HEK293 (cell line): ENCODE measurements at regions not wholly inside any gene's neighbourhood (a gene's known extent, or its start where the extent isn't known, plus 50 kb on each side); places are given as distances from the start of the nearest gene placed in this dataset.
"Not testable (repeated sequence)": the region's sequence is repeated elsewhere in the genome, so short reads cannot be mapped to it uniquely, and the experiment has no call there.

Experiments
- CTCF ChIA-PET: fragments of 350-600 bp; formaldehyde crosslinking; extraction: SDS; loops from one replicate; lab custom pipeline; 2021; ENCODE audit warnings: antibody characterized with exemption; lab: Yijun Ruan, JAX
- POLR2A ChIA-PET: fragments of 300-600 bp; formaldehyde crosslinking; extraction: SDS; loops from one replicate; lab custom pipeline; 2020; ENCODE audit warnings: antibody characterized with exemption, inconsistent platforms; lab: Yijun Ruan, JAX
- H3K27ac ChIP-seq: fragments of 200-500 bp; sonication (Bioruptor generic); 2 replicates; pipeline ENCODE4 v1.5.1; 2014; ENCODE audit warnings: low read depth, low read length, control low read depth, inconsistent platforms; ENCODE audit errors: extremely low read depth
- H3K36me3 ChIP-seq, 2 experiments: fragments of 200-500 bp in 1 of 2; sonication (Bioruptor generic) in 1 of 2; 1 replicate in 1 of 2; 2 replicates in 1 of 2; pipeline ENCODE4 v1.5.1; 2014 to 2017; ENCODE audit warnings: inconsistent platforms in 2 of 2, low read length in 2 of 2; ENCODE audit not compliant: control insufficient read depth in 2 of 2, insufficient read depth in 1 of 2
- H3K4me1 ChIP-seq: fragments of 200-500 bp; sonication (Bioruptor generic); 2 replicates; pipeline ENCODE4 v1.5.1; 2014; ENCODE audit warnings: mild to moderate bottlenecking, low read length, inconsistent platforms; ENCODE audit not compliant: control insufficient read depth, insufficient read depth
- H3K4me3 ChIP-seq: 2 replicates; pipeline ENCODE4 v1.5.1; 2011; ENCODE audit warnings: low read depth, mild to moderate bottlenecking, control low read depth, low read length, moderate library complexity
- H3K9me3 ChIP-seq: fragments of 200-500 bp; sonication (Bioruptor generic); 2 replicates; pipeline ENCODE4 v1.5.1; 2014; ENCODE audit warnings: low read depth, low read length, inconsistent platforms; ENCODE audit not compliant: control insufficient read depth, insufficient read depth
- FEZF1 ChIP-seq: fragments of 450-650 bp; formaldehyde crosslinking; IDR thresholded peaks from 2 replicates; pipeline ENCODE4 v1.5.1; 2016; ENCODE audit warnings: missing biosample characterization, missing genetic modification characterization
- REST ChIP-seq: fragments of 450-650 bp; formaldehyde crosslinking; IDR thresholded peaks from 2 replicates; pipeline ENCODE4 v1.5.1; 2016; ENCODE audit warnings: missing biosample characterization, missing genetic modification characterization
- SP2 ChIP-seq: fragments of 450-650 bp; formaldehyde crosslinking; IDR thresholded peaks from 2 replicates; pipeline ENCODE4 v1.5.1; 2016; ENCODE audit warnings: missing biosample characterization, missing genetic modification characterization
- ZBTB26 ChIP-seq: fragments of 450-650 bp; formaldehyde crosslinking; optimal IDR thresholded peaks from 2 replicates; pipeline ENCODE3; 2016; ENCODE audit warnings: missing biosample characterization, mild to moderate bottlenecking, missing genetic modification characterization
- ZEB2 ChIP-seq: fragments of 450-650 bp; formaldehyde crosslinking; IDR thresholded peaks from 2 replicates; pipeline ENCODE4 v1.5.1; 2016; ENCODE audit warnings: missing biosample characterization, missing genetic modification characterization
- ZNF133 ChIP-seq: fragments of 450-650 bp; formaldehyde crosslinking; IDR thresholded peaks from 2 replicates; pipeline ENCODE4 v1.5.1; 2016; ENCODE audit warnings: missing biosample characterization, missing genetic modification characterization
- ZNF148 ChIP-seq: fragments of 450-650 bp; formaldehyde crosslinking; IDR thresholded peaks from 2 replicates; pipeline ENCODE4 v1.5.0; 2017; ENCODE audit warnings: missing biosample characterization, missing genetic modification characterization, borderline replicate concordance
- ZNF23 ChIP-seq: fragments of 450-650 bp; formaldehyde crosslinking; IDR thresholded peaks from 2 replicates; pipeline ENCODE4 v1.5.1; 2016; ENCODE audit warnings: missing biosample characterization, missing genetic modification characterization, borderline replicate concordance
- ZNF501 ChIP-seq: fragments of 450-650 bp; formaldehyde crosslinking; IDR thresholded peaks from 2 replicates; pipeline ENCODE4 v1.5.1; 2016; ENCODE audit warnings: missing biosample characterization, missing genetic modification characterization
- ZNF600 ChIP-seq: fragments of 450-650 bp; formaldehyde crosslinking; IDR thresholded peaks from 2 replicates; pipeline ENCODE4 v1.5.1; 2016; ENCODE audit warnings: missing biosample characterization, missing genetic modification characterization
- ZNF660 ChIP-seq: fragments of 450-650 bp; IDR thresholded peaks from 2 replicates; pipeline ENCODE4 v1.5.1; 2018; ENCODE audit warnings: missing biosample characterization, mild to moderate bottlenecking, missing genetic modification characterization
- ZNF707 ChIP-seq: fragments of 450-650 bp; formaldehyde crosslinking; IDR thresholded peaks from 2 replicates; pipeline ENCODE4 v1.5.1; 2016; ENCODE audit warnings: missing biosample characterization, missing genetic modification characterization
- ZNF747 ChIP-seq: fragments of 450-650 bp; formaldehyde crosslinking; IDR thresholded peaks from 2 replicates; pipeline ENCODE4 v1.5.1; 2016; ENCODE audit warnings: missing biosample characterization, missing genetic modification characterization
- ZNF76 ChIP-seq: fragments of 450-650 bp; formaldehyde crosslinking; IDR thresholded peaks from 2 replicates; pipeline ENCODE4; 2016; ENCODE audit warnings: low read depth, missing biosample characterization, missing genetic modification characterization, borderline replicate concordance
- ZSCAN4 ChIP-seq: fragments of 450-650 bp; formaldehyde crosslinking; IDR thresholded peaks from 2 replicates; pipeline ENCODE4 v1.5.1; 2017; ENCODE audit warnings: missing biosample characterization, missing genetic modification characterization
- TF ChIP-seq, protein P1 (sequence below): fragments of 450-650 bp; formaldehyde crosslinking; IDR thresholded peaks from 2 replicates; pipeline ENCODE4 v1.5.1; 2017; ENCODE audit warnings: missing biosample characterization, missing genetic modification characterization
- TF ChIP-seq, protein P2 (sequence below): fragments of 450-650 bp; formaldehyde crosslinking; IDR thresholded peaks from 2 replicates; pipeline ENCODE4 v1.5.1; 2016; ENCODE audit warnings: missing biosample characterization, missing genetic modification characterization
- TF ChIP-seq, protein P3 (sequence below): fragments of 450-650 bp; formaldehyde crosslinking; IDR thresholded peaks from 2 replicates; pipeline ENCODE4 v1.5.1; 2016; ENCODE audit warnings: missing biosample characterization, missing genetic modification characterization

DNA sequence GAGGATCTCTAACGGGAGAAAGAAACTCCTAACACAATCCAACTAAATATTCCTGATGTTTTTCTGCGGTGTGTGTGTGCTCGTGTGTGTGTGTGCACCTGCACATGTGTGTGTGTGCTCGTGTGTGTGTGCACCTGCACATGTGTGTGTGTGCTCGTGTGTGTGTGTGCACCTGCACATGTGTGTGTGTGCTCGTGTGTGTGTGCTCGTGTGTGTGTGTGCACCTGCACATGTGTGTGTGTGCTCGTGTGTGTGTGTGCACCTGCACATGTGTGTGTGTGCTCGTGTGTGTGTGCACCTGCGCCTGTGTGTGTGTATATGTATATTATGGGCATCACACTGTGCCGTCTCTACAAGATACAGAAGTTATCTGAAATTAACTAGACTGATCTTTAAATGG, 1451.9 kb downstream of the STIM2 start:
- H3K36me3 ChIP-seq, H3K27ac ChIP-seq, H3K4me3 ChIP-seq, POLR2A ChIA-PET, H3K9me3 ChIP-seq: not testable (repeated sequence)
- CTCF ChIA-PET = interaction anchor here (0.5 kb wide), 1 partner anchor 20 kb away, joined by 3 read pairs; no protein-coding TSS in a partner anchor
- peak; percentile 88 for TF ChIP-seq ZSCAN4 (tag by site-specific recombination)
- TF ChIP-seq, all 188 proteins: peak for 1; not testable (repeated sequence) for 187
- H3K4me1 ChIP-seq = not testable (repeated sequence)

DNA sequence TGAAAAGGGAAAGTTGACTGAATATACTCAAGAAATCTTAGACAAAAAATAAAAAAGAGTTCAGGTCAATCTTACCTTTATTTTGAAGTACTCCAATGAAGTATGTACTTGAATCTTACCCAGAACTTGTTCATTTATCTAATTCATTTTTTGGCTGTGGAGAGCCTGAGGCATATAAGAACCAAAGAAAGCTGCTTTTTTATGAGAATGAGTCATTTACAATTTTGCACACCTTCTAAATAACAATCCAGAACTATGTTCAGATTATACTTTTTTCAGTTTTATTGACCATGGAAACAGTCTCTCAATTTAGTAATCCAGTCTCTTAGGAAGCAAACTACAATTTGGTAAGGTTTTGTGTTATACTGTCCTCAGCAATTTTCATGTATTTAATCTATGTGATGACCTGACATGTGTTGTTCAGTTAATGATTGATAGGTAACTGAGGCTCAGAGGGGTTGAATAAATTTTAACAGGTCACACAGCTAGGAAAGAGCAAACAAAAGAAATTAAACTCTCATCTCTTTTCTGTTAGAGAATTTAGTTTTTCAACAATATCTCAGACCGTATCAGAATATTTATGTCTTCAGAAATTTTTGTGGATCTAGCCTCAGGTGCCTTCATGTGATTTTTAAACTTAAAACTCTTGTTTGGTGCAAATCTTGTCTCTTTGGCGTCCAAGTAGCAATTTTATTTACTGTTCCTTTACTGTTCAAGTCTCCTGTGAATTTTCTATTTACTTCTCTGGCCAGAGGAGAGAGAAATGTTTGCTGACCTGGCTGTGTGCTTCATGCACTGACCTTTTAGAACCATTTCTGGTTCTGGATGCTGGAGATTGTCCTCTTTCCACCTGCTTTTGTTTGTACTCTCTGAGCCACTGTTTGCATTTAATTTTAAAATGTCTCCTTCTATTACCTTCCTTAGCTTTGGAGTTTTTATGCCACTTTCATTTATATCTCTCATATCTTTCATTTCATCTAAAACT, 1453.4 kb downstream of the STIM2 start:
- no peaks in the 10 kb centered on the region for H3K36me3 ChIP-seq
- no peak overlapping the region for H3K27ac ChIP-seq
- H3K9me3 ChIP-seq = no peaks in the 10 kb centered on the region
- no peak overlapping the region for H3K4me3 ChIP-seq
- TF ChIP-seq ZNF501 (no peak), ZNF747 (tag by site-specific recombination) (no peak), ZNF76 (no peak), ZNF23 (no peak), ZEB2 (tag by site-specific recombination) (no peak), REST (tag by site-specific recombination) (no peak), ZNF600 (tag by site-specific recombination) (no peak), SP2 (no peak), ZNF660 (no peak), ZNF707 (no peak), FEZF1 (no peak), ZNF148 (no peak), ZBTB26 (no peak), ZNF133 (tag by site-specific recombination) (no peak)
- TF ChIP-seq, protein P1, sequence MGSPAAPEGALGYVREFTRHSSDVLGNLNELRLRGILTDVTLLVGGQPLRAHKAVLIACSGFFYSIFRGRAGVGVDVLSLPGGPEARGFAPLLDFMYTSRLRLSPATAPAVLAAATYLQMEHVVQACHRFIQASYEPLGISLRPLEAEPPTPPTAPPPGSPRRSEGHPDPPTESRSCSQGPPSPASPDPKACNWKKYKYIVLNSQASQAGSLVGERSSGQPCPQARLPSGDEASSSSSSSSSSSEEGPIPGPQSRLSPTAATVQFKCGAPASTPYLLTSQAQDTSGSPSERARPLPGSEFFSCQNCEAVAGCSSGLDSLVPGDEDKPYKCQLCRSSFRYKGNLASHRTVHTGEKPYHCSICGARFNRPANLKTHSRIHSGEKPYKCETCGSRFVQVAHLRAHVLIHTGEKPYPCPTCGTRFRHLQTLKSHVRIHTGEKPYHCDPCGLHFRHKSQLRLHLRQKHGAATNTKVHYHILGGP (tag by site-specific recombination) = no peak
- TF ChIP-seq, protein P2, sequence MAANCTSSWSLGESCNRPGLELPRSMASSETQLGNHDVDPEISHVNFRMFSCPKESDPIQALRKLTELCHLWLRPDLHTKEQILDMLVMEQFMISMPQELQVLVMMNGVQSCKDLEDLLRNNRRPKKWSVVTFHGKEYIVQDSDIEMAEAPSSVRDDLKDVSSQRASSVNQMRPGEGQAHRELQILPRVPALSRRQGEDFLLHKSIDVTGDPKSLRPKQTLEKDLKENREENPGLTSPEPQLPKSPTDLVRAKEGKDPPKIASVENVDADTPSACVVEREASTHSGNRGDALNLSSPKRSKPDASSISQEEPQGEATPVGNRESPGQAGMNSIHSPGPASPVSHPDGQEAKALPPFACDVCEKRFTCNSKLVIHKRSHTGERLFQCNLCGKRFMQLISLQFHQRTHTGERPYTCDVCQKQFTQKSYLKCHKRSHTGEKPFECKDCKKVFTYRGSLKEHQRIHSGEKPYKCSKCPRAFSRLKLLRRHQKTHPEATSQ (tag by site-specific recombination) = no peak
- TF ChIP-seq, protein P3, sequence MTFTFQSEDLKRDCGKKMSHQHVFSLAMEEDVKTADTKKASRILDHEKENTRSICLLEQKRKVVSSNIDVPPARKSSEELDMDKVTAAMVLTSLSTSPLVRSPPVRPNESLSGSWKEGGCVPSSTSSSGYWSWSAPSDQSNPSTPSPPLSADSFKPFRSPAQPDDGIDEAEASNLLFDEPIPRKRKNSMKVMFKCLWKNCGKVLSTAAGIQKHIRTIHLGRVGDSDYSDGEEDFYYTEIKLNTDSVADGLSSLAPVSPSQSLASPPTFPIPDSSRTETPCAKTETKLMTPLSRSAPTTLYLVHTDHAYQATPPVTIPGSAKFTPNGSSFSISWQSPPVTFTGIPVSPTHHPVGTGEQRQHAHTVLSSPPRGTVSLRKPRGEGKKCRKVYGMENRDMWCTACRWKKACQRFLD (tag by site-specific recombination) = no peak
- CTCF ChIA-PET = no interaction called here
- POLR2A ChIA-PET = no interaction called here
- no peaks in the 10 kb centered on the region for H3K4me1 ChIP-seq
